Loucy (cell line): ENCODE measurements at regions not wholly inside any gene's neighbourhood (a gene's known extent, or its start where the extent isn't known, plus 50 kb on each side); places are given as distances from the start of the nearest gene placed in this dataset.

Source experiments
- H2AFZ ChIP-seq: fragments of 200-600 bp; sonication (generic); 2 replicates; pipeline ENCODE4 v1.6.0; 2016; ENCODE audit warnings: antibody characterized with exemption, mild to moderate bottlenecking, low read length, moderate library complexity
- H3F3A ChIP-seq: fragments of 200-600 bp; 2 replicates; pipeline ENCODE4 v1.6.0; 2016; ENCODE audit warnings: antibody characterized with exemption, low read depth, mild to moderate bottlenecking
- H3K27me3 ChIP-seq: fragments of 200-600 bp; sonication (generic); 2 replicates; pipeline ENCODE4 v1.6.1; 2014; ENCODE audit warnings: low read length, mild to moderate bottlenecking; ENCODE audit not compliant: insufficient read depth, poor library complexity, severe bottlenecking
- H3K36me3 ChIP-seq: fragments of 200-600 bp; sonication (generic); 2 replicates; pipeline ENCODE4 v1.6.1; 2016; ENCODE audit warnings: low read length; ENCODE audit not compliant: insufficient read depth
- H3K4me1 ChIP-seq: fragments of 200-600 bp; sonication (generic); 2 replicates; pipeline ENCODE4 v1.5.1; 2014; ENCODE audit warnings: low read length, mild to moderate bottlenecking; ENCODE audit not compliant: insufficient read depth, poor library complexity, severe bottlenecking
- H3K4me2 ChIP-seq: fragments of 200-600 bp; sonication (generic); 2 replicates; pipeline ENCODE4 v1.6.0; 2014; ENCODE audit warnings: antibody characterized with exemption, low read length, low read depth, mild to moderate bottlenecking; ENCODE audit not compliant: poor library complexity, severe bottlenecking
- H3K4me3 ChIP-seq: fragments of 200-600 bp; sonication (generic); 2 replicates; pipeline ENCODE4 v1.5.1; 2014; ENCODE audit warnings: low read length, mild to moderate bottlenecking, mixed read lengths; ENCODE audit not compliant: poor library complexity, severe bottlenecking
- H3K79me2 ChIP-seq: fragments of 200-600 bp; sonication (generic); 2 replicates; pipeline ENCODE4 v1.6.1; 2014; ENCODE audit warnings: low read length; ENCODE audit not compliant: insufficient read depth
- H3K9ac ChIP-seq: fragments of 200-600 bp; sonication (generic); 2 replicates; pipeline ENCODE4 v1.6.0; 2014; ENCODE audit warnings: mild to moderate bottlenecking, low read depth, low read length, moderate library complexity; ENCODE audit not compliant: poor library complexity, severe bottlenecking
- H3K9me2 ChIP-seq: fragments of 200-600 bp; sonication (generic); replicated peaks from 2 replicates; pipeline ENCODE4 v1.6.1; 2016; ENCODE audit warnings: low read depth, low read length, mixed read lengths
- H3K9me3 ChIP-seq: fragments of 200-600 bp; sonication (generic); 2 replicates; pipeline ENCODE4 v1.6.1; 2014; ENCODE audit warnings: mild to moderate bottlenecking, antibody characterized with exemption, low read length, low read depth; ENCODE audit not compliant: insufficient read depth
- H4K20me1 ChIP-seq: fragments of 200-600 bp; sonication (generic); 2 replicates; pipeline ENCODE4 v1.6.0; 2014; ENCODE audit warnings: antibody characterized with exemption, low read length, mild to moderate bottlenecking; ENCODE audit not compliant: insufficient read depth, poor library complexity, severe bottlenecking
- EZH2phosphoT487 ChIP-seq: fragments of 200-600 bp; IDR thresholded peaks from 2 replicates; pipeline ENCODE4 v1.6.1; 2018; ENCODE audit warnings: antibody characterized with exemption, mild to moderate bottlenecking, moderate library complexity, borderline replicate concordance
- TF ChIP-seq, protein P1 (sequence below): fragments of 200-600 bp; sonication (generic); conservative IDR thresholded peaks from 2 replicates; pipeline ENCODE4 v1.5.1; 2014; ENCODE audit warnings: mild to moderate bottlenecking, antibody characterized with exemption, low read length

DNA sequence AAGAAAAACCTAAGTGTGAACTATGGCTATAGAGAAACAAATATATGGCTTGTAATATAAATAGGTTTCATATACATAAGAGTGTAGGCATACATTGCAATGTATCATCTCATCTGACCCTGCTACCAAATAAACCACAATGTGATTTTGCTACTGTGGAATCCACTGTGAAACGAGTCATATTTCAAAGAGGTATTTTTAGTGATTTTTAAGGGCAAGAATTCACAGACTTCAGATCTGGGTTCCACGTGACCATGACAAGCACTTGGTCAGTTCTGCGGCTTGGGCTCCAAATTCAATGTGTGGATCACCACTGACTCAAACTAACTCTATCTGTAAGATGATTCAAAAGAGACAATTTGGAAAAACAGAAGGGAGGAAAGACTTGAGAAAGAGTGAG, 147.0 kb upstream of the ERG start:
- H3K27me3 ChIP-seq = no peaks in the 10 kb centered on the region
- H3K9me2 ChIP-seq = no peaks in the 10 kb centered on the region
- H3K9ac ChIP-seq = no peak overlapping the region
- H3K4me3 ChIP-seq = no peak overlapping the region
- TF ChIP-seq, protein P1, sequence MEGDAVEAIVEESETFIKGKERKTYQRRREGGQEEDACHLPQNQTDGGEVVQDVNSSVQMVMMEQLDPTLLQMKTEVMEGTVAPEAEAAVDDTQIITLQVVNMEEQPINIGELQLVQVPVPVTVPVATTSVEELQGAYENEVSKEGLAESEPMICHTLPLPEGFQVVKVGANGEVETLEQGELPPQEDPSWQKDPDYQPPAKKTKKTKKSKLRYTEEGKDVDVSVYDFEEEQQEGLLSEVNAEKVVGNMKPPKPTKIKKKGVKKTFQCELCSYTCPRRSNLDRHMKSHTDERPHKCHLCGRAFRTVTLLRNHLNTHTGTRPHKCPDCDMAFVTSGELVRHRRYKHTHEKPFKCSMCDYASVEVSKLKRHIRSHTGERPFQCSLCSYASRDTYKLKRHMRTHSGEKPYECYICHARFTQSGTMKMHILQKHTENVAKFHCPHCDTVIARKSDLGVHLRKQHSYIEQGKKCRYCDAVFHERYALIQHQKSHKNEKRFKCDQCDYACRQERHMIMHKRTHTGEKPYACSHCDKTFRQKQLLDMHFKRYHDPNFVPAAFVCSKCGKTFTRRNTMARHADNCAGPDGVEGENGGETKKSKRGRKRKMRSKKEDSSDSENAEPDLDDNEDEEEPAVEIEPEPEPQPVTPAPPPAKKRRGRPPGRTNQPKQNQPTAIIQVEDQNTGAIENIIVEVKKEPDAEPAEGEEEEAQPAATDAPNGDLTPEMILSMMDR = no peak
- no peak for TF ChIP-seq EZH2phosphoT487
- H3K4me1 ChIP-seq = peaks cover 17% of the 10 kb centered on the region
- no peaks in the 10 kb centered on the region for H4K20me1 ChIP-seq
- no peaks in the 10 kb centered on the region for H3F3A ChIP-seq
- no peak overlapping the region for H2AFZ ChIP-seq
- H3K4me2 ChIP-seq = no peak overlapping the region
- H3K36me3 ChIP-seq = no peaks in the 10 kb centered on the region
- no peaks in the 10 kb centered on the region for H3K9me3 ChIP-seq
- H3K79me2 ChIP-seq = no peaks in the 10 kb centered on the region

DNA sequence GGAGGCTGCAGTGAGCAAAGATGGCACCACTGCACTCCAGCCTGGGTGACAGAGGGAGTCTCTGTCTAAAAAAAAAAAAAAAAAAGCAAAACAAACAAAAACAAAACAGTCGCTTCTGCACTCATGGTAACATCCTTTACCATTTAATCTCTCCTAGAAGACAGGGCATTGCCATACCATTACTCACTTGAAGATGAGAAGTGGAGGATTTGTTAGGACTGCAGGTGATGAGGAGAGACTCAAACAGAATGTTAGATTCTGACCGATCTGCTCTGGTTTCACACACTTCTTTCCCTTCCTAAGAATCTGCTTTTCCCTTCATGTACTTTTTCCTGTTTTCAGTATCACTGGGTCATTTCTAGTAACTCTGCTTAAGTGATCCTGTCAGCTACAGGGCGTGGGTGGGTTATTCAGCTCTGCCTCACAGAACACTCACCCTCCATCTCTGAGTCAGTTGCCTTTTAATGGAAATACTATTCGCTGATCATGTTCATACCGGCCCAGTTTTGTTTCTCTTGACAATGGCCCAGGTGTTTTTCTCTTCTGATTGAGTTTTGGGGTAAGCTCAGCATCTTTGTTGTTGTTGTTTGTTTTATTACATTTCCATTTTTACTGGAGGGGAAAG, 148.0 kb upstream of the ERG start:
- Histone ChIP-seq H2AFZ (no peak overlapping the region), H4K20me1 (no peaks in the 10 kb centered on the region), H3K4me3 (no peak overlapping the region), H3K4me1 (peaks cover 17% of the 10 kb centered on the region), H3K79me2 (no peaks in the 10 kb centered on the region), H3K4me2 (no peak overlapping the region), H3K36me3 (no peaks in the 10 kb centered on the region), H3K9ac (no peak overlapping the region), H3F3A (no peaks in the 10 kb centered on the region), H3K9me3 (no peaks in the 10 kb centered on the region), H3K9me2 (no peaks in the 10 kb centered on the region), H3K27me3 (no peaks in the 10 kb centered on the region)
- no peak for TF ChIP-seq EZH2phosphoT487
- TF ChIP-seq, protein P1 = no peak

DNA sequence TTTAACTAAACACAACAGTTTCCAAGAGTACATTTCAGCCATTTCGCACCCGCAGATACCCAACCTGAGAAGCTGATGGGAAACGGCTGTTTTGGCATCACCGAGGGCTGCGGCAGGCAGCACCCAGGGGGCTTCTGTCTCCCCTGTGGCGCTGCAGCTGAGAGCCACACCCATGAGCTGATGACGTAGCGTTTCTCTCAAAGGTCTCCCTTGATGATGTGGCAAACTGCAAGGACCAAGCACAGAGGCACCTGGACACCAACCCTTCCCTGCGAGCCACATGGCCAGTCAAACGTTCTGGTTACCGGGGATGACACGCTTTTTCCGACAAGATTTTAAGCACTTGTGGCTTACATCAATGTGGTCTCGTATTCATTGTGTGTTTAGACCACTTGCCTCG, 150.8 kb upstream of the ERG start:
- no peaks in the 10 kb centered on the region for H3F3A ChIP-seq
- H3K4me3 ChIP-seq = no peak overlapping the region
- H3K36me3 ChIP-seq = no peaks in the 10 kb centered on the region
- no peaks in the 10 kb centered on the region for H3K27me3 ChIP-seq
- no peak overlapping the region for H3K4me2 ChIP-seq
- no peaks in the 10 kb centered on the region for H3K9me3 ChIP-seq
- H3K79me2 ChIP-seq = no peaks in the 10 kb centered on the region
- TF ChIP-seq, protein P1 = no peak
- no peak for TF ChIP-seq EZH2phosphoT487
- no peaks in the 10 kb centered on the region for H3K9me2 ChIP-seq
- no peaks in the 10 kb centered on the region for H4K20me1 ChIP-seq
- H3K9ac ChIP-seq = no peak overlapping the region
- no peak overlapping the region for H2AFZ ChIP-seq
- H3K4me1 ChIP-seq = no peaks in the 10 kb centered on the region
